ENCODE measurements at regions not wholly inside any gene's neighbourhood (a gene's known extent, or its start where the extent isn't known, plus 50 kb on each side); places are given as distances from the start of the nearest gene placed in this dataset.

DNA sequence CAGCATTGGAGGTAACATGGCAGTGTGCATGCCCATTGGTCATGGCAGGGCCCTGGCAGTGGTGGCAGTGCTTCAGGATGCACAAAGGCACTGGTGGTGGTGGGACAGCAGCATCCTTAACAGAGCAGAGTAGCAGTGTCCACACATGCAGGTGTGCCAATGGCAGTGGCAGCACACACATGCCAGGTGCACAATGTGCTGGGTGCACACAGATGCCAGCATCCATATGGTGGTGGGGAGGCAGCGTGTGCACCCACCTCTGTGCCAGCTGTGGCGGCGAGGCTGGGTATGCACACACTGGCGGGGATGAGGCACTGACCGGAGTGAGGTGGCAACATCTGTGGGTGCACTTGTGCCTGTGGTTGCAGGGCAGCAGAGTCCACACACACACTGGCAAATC lies 150.6 kb downstream of the SI start:
- Histone ChIP-seq H3K27me3 (ENCODE audit: control insufficient read depth, insufficient read depth, low read length) (no peaks in the 10 kb centered on the region), H3K36me3 (replicated peaks; ENCODE audit: control insufficient read depth, insufficient read depth, low read length) (no peaks in the 10 kb centered on the region), H3K4me3 (ENCODE audit: insufficient read depth, low read depth, low read length) (no peak overlapping the region)
- DNase-seq = no peak

DNA sequence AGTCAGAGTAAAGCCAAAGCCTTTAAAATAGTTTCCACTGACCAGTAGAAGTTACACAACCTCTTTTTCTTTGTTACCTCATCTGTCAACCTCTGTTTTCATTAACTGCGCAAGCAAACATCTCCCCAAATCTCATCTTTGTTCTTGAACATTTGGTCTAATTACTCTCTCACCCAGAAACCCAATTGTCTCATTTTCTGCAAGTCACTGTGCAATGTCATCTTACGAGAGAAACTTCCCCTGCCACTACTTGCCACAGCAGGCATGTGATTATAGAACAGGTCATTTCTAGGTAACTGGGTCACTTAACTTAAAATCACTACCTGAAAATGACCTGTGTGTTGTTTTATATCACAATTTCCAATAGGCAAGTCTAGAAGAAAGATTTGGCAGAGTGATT lies 159.4 kb downstream of the SI start:
- DNase-seq = no peak
- Histone ChIP-seq H3K36me3 (replicated peaks; ENCODE audit: control insufficient read depth, insufficient read depth, low read length) (no peaks in the 10 kb centered on the region), H3K27me3 (ENCODE audit: control insufficient read depth, insufficient read depth, low read length) (no peaks in the 10 kb centered on the region), H3K4me3 (ENCODE audit: insufficient read depth, low read depth, low read length) (no peak overlapping the region)

DNA sequence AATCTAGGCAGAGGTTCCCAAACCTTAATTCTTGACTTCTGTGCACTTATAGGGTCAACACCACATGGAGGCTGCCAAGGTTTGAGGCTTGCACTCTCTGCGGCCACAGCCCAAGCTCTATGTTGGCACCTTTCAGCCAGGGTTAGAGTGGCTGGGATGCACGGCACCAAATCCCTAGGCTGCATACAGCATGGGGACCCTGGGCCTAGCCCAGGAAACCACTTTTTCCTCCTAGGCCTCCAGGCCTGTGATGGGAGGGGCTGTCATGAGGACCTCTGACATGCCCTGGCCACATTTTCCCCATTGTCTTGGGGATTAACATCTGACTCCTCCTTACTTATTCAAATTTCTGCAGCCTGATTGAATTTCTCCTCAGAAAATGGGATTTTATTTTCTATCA lies 165.4 kb downstream of the SI start:
- no peaks in the 10 kb centered on the region for H3K27me3 ChIP-seq (ENCODE audit: control insufficient read depth, insufficient read depth, low read length)
- H3K36me3 ChIP-seq (replicated peaks; ENCODE audit: control insufficient read depth, insufficient read depth, low read length) = no peaks in the 10 kb centered on the region
- DNase-seq = no peak
- H3K4me3 ChIP-seq (ENCODE audit: insufficient read depth, low read depth, low read length) = no peak overlapping the region

DNA sequence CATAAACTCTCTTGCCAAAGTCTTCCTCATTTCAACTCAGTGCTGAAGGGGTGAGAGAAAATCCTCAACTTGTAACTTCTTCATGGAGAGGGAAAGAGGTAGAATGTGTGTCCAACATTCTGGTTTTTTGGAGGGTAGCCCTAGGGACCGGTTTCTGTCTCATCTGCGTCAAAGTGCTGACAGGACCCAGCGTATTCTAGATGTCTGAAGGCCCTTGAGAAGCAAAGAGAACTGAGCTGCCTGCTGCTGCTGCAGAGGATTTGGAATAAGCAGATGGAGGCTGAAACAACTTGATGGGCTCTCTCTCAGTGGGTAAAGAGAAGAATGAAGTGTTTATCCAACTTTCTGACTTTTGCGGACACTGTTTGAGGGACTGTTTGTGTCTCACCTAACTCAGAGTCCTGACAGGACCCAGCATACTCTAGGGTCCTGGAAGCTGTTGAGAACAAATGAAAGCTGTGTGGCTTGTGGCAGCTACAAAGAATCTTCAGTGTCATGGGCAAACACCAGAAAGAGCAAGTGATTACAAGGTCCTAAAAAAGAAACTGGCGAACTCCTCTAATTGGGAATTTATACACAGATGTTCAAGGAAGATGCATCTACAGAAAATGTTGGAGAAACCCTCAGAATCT lies 174.4 kb downstream of the SI start:
- Histone ChIP-seq H3K4me3 (ENCODE audit: insufficient read depth, low read depth, low read length) (no peak overlapping the region), H3K27me3 (ENCODE audit: control insufficient read depth, insufficient read depth, low read length) (no peaks in the 10 kb centered on the region), H3K36me3 (replicated peaks; ENCODE audit: control insufficient read depth, insufficient read depth, low read length) (no peaks in the 10 kb centered on the region)
- no peak for DNase-seq

DNA sequence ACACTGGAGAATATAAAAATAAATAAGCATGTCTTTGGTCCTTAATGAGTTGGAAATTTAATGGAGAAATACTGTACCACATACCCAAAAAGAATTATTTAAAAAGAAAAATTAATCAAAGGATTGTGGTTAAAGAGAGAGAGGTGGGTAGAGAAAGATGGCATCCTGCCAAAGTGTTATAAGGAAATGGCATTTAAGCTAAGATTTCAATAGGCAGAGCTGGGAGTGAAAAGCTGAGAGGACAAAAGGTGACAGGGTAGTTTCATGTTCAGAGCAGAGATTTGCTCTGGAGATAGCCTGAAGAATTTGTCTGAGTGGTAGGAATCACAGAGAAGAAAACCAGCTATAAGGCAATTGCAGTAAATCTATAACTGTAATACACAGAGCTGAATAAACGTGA lies 181.0 kb downstream of the SI start:
- no peaks in the 10 kb centered on the region for H3K36me3 ChIP-seq (replicated peaks; ENCODE audit: control insufficient read depth, insufficient read depth, low read length)
- H3K4me3 ChIP-seq (ENCODE audit: insufficient read depth, low read depth, low read length) = no peak overlapping the region
- H3K27me3 ChIP-seq (ENCODE audit: control insufficient read depth, insufficient read depth, low read length) = no peaks in the 10 kb centered on the region
- DNase-seq = no peak

DNA sequence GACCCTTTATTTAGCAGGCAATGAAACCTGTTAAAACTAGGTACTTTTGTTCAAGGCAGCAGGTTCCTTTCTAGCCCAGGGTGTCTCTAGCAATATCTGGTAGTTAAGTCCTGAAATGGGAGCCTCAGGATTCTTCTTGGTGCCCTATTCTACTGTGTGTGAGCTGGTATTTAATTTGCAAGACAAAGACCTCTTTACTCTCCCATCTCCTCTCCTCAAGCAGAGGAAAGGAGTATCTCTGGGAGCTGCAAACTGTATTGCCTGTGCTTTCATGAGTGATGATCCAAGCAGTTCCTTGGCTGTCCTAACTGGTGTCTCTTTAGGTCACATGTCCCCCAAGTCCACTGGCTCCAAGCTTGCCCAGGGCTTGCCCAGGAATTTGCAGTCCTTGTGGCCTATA lies 188.2 kb downstream of the SI start:
- H3K4me3 ChIP-seq (ENCODE audit: insufficient read depth, low read depth, low read length) = no peak overlapping the region
- H3K36me3 ChIP-seq (replicated peaks; ENCODE audit: control insufficient read depth, insufficient read depth, low read length) = no peaks in the 10 kb centered on the region
- no peaks in the 10 kb centered on the region for H3K27me3 ChIP-seq (ENCODE audit: control insufficient read depth, insufficient read depth, low read length)
- no peak for DNase-seq

DNA sequence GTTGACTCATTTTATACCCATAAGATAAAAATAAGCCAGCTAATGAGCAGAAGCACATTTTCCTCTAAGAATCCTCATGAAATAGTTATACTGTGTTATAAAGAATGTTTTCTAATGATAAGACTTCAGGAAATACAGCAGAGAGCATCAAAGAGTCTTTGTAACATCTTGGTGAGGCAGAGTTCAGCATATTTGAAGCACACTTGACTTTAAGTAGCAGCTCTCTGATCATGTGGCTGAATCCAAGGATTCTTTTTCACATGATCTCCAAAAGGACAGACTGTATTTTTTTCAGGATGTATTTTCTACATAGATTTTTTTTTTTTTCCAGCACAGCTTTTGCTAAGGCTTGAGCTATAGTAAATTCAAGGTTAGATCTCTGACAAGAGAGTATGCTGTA lies 195.1 kb downstream of the SI start:
- H3K36me3 ChIP-seq (replicated peaks; ENCODE audit: control insufficient read depth, insufficient read depth, low read length) = no peaks in the 10 kb centered on the region
- no peak overlapping the region for H3K4me3 ChIP-seq (ENCODE audit: insufficient read depth, low read depth, low read length)
- no peak for DNase-seq
- no peaks in the 10 kb centered on the region for H3K27me3 ChIP-seq (ENCODE audit: control insufficient read depth, insufficient read depth, low read length)

DNA sequence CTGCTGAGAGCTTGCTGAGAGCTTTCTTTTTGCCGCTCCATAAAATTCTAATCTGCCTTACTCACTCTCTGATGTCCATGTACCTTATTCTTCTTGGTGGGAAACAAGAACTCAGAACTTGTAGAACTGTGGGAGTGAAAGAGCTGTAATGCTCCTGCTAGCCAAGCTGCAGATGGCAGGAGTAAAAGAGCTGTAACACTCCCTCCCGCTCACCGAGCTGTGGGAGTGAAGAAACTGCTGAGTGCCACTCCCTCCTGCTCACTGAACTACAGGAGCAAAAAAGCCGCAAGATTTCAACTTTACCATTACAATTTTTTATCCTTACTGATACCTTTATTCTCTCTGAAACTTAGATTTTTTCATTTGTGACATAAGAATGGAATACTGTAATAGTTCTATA lies 199.1 kb downstream of the SI start:
- H3K4me3 ChIP-seq (ENCODE audit: insufficient read depth, low read depth, low read length) = no peak overlapping the region
- DNase-seq = no peak
- no peaks in the 10 kb centered on the region for H3K36me3 ChIP-seq (replicated peaks; ENCODE audit: control insufficient read depth, insufficient read depth, low read length)
- no peaks in the 10 kb centered on the region for H3K27me3 ChIP-seq (ENCODE audit: control insufficient read depth, insufficient read depth, low read length)

DNA sequence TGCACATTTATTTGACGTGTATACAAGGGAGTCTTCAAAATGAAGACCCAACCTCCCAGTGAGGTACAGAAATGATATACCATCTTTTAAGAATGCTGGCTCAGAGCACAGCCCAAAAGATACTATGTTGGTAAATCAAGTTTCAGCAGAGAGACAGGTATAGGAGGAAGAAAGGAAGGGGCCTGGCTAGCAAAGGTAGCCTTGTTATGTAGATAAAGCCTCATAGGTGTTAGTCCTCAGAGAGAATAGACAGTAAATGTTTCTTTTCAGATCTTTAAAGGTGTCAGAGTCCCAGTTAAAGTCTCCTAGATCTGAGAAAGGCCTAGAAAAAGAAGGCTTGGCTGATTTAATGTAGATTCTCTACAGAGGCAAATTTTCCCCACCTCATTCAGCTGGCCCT lies 213.8 kb downstream of the SI start:
- Histone ChIP-seq H3K27me3 (ENCODE audit: control insufficient read depth, insufficient read depth, low read length) (no peaks in the 10 kb centered on the region), H3K36me3 (replicated peaks; ENCODE audit: control insufficient read depth, insufficient read depth, low read length) (no peaks in the 10 kb centered on the region), H3K4me3 (ENCODE audit: insufficient read depth, low read depth, low read length) (no peak overlapping the region)
- DNase-seq = no peak

DNA sequence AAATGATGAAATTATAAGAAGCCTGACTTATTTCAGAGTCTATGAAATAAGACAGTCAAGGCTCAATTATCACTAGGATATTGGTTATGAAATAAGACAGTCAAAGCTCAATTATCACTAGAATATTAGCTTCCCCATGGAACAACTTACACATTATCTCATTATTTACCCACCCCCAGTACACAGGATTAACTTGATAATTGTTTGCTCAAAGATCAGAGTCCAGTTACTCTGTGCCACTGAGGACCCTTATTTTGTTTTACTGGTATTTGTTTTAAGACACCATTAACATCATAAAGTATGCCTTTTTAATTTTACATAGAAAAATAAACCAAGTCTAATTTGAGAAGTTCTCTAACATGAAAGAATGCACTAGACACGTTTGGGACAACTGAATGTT lies 225.4 kb downstream of the SI start:
- H3K27me3 ChIP-seq (ENCODE audit: control insufficient read depth, insufficient read depth, low read length) = no peaks in the 10 kb centered on the region
- H3K36me3 ChIP-seq (replicated peaks; ENCODE audit: control insufficient read depth, insufficient read depth, low read length) = no peaks in the 10 kb centered on the region
- no peak overlapping the region for H3K4me3 ChIP-seq (ENCODE audit: insufficient read depth, low read depth, low read length)
- DNase-seq = no peak

DNA sequence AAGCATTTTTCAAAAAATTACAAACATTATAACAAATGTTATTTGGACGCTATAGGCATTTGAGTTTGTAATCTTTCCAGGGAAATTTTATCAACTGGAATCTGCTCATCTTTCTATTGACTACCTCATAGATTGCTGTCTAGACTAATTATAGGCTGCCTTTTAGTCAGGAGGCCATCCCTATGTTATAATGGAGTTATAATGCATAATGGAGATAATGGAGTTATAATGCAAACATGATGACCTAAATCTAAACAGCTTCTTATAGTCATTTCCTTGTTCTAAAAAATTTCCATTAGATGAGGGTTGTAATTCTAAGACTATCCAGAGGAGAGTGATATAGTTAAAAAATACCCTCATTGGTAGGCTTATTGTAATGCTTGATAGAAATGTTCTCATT lies 226.4 kb downstream of the SI start:
- DNase-seq = no peak
- Histone ChIP-seq H3K27me3 (ENCODE audit: control insufficient read depth, insufficient read depth, low read length) (no peaks in the 10 kb centered on the region), H3K4me3 (ENCODE audit: insufficient read depth, low read depth, low read length) (no peak overlapping the region), H3K36me3 (replicated peaks; ENCODE audit: control insufficient read depth, insufficient read depth, low read length) (no peaks in the 10 kb centered on the region)

DNA sequence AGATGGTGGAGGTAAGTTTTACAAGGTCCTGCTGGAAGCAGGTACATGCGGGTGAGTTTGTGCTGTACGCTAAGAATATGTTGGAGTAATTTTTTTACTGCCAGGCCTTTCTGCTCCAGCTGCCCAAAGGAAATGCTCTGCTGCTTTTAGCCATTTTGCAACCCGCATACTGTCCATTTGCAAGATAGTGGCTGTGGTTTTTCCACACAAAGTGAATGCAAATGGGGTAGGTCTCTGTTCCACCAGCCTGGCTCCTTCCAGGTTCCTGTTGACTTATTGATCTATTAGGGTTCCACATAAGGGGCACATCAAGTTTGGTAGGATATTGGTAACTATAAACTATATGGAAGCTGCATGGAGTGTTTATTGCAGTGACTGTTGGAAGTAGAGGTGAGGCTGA lies 227.1 kb downstream of the SI start:
- H3K36me3 ChIP-seq (replicated peaks; ENCODE audit: control insufficient read depth, insufficient read depth, low read length) = no peaks in the 10 kb centered on the region
- H3K27me3 ChIP-seq (ENCODE audit: control insufficient read depth, insufficient read depth, low read length) = no peaks in the 10 kb centered on the region
- no peak overlapping the region for H3K4me3 ChIP-seq (ENCODE audit: insufficient read depth, low read depth, low read length)
- no peak for DNase-seq

DNA sequence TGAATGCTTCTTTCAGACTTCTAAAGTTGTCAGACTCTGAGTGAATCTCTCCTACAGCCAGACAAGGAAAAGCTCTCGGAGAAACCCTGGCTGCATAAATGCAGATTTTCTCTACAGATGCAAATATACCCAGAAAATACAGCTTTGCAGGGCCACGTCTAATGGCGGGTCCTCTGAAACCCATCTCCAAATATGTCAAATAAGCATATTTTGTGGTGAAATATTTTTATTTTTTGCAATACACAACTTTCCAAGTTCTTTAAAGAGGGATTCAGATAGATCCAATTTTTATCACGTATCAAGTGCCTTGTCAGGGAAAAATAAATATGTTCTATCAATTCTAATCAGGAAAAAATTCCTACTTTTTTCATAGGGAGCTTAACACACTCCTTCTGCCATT lies 229.4 kb downstream of the SI start:
- Histone ChIP-seq H3K36me3 (replicated peaks; ENCODE audit: control insufficient read depth, insufficient read depth, low read length) (no peaks in the 10 kb centered on the region), H3K27me3 (ENCODE audit: control insufficient read depth, insufficient read depth, low read length) (no peaks in the 10 kb centered on the region), H3K4me3 (ENCODE audit: insufficient read depth, low read depth, low read length) (no peak overlapping the region)
- no peak for DNase-seq

DNA sequence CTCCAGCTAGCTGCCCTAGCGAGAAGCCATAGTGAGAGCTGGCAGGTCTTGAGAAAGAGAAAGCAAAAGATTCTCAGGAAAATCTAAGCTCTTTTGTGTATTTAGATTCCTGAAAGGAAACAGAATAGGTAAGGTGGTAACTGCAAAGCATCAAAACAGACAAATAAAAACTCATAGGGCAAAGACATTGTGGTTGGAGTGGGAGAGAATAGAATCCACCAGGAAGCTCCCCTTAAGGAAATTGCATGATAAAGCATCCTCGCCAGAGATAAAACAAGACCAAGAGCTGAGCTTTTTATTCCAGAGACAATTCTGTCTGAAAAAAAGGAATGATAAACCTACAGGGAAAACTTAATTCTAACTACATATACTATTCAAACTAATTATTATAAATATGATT lies 232.6 kb downstream of the SI start:
- Histone ChIP-seq H3K4me3 (ENCODE audit: insufficient read depth, low read depth, low read length) (no peak overlapping the region), H3K27me3 (ENCODE audit: control insufficient read depth, insufficient read depth, low read length) (no peaks in the 10 kb centered on the region), H3K36me3 (replicated peaks; ENCODE audit: control insufficient read depth, insufficient read depth, low read length) (no peaks in the 10 kb centered on the region)
- no peak for DNase-seq

DNA sequence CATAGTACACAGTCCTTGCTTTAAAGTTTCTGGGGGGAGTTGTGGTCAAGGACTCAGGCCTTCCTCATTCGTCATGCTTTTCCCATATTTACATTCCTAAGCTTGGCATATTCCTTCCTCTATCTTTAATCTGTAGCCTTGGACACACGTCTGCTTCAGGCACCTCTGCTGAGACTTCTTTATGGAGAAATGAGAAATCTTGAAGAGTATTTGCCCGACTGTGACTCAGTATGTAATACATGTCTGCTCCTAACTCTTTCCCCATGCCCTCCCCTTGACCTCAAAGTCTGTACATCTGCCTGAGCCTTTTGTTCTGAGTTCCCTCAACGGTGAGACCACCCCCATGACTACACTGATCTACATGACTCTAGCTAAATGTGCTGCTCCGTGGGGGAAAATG lies 246.1 kb downstream of the SI start:
- Histone ChIP-seq H3K4me3 (ENCODE audit: insufficient read depth, low read depth, low read length) (no peak overlapping the region), H3K36me3 (replicated peaks; ENCODE audit: control insufficient read depth, insufficient read depth, low read length) (no peaks in the 10 kb centered on the region), H3K27me3 (ENCODE audit: control insufficient read depth, insufficient read depth, low read length) (no peaks in the 10 kb centered on the region)
- DNase-seq = no peak

DNA sequence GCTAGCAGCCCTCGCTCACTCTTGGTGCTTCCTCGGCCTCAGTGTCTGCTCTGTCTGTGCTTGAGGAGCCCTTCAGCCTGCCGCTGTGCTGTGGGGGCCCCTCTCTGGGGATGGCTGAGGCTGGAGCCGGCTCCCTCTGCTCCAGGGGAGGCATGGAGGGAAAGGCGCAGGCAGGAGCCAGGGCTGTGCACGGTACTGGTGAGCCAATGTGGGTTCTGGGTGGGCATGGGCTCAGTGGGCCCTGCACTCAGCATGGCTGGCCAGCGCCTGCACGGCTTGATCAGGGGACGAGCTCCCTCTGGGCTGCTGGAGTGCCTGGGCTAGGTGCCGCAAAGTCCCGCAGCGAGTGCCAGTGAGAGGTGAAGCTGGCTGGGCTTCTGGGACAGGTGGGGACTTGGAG lies 260.0 kb downstream of the SI start:
- Histone ChIP-seq H3K27me3 (ENCODE audit: control insufficient read depth, insufficient read depth, low read length) (no peaks in the 10 kb centered on the region), H3K36me3 (replicated peaks; ENCODE audit: control insufficient read depth, insufficient read depth, low read length) (no peaks in the 10 kb centered on the region), H3K4me3 (ENCODE audit: insufficient read depth, low read depth, low read length) (no peak overlapping the region)
- no peak for DNase-seq
